A549 (cell line): ENCODE measurements at regions not wholly inside any gene's neighbourhood (a gene's known extent, or its start where the extent isn't known, plus 50 kb on each side); places are given as distances from the start of the nearest gene placed in this dataset.
"Not testable (repeated sequence)": the region's sequence is repeated elsewhere in the genome, so short reads cannot be mapped to it uniquely, and the experiment has no call there.

ENCODE experiments used
- ATOH8 ChIP-seq: fragments of 250-450 bp; sonication (Bioruptor Pico); IDR thresholded peaks from 2 replicates; pipeline ENCODE4 v1.5.0; 2020; ENCODE audit warnings: low read depth, mild to moderate bottlenecking, moderate library complexity
- CTCF ChIP-seq: fragments of >200 bp; sonication (Bioruptor Twin); formaldehyde crosslinking; IDR thresholded peaks from 3 replicates; pipeline ENCODE4 v1.5.1; 2016
- KDM1A ChIP-seq: fragments of 200-600 bp; sonication (generic); IDR thresholded peaks from 2 replicates; pipeline ENCODE4 v1.6.1; 2016; ENCODE audit warnings: low read depth, mild to moderate bottlenecking
- POLR2A ChIP-seq: IDR thresholded peaks from 2 replicates; pipeline ENCODE4 v1.6.1; 2012; ENCODE audit warnings: mild to moderate bottlenecking, low read length
- RAD21 ChIP-seq, 2 experiments: fragments of >200 bp in 1 of 2; sonication (Bioruptor Twin) in 1 of 2; formaldehyde crosslinking in 1 of 2; IDR thresholded peaks in 1 of 2; conservative IDR thresholded peaks in 1 of 2; 2 replicates in 1 of 2; 3 replicates in 1 of 2; pipeline ENCODE4 v1.6.1; 2012 to 2018; ENCODE audit warnings: inconsistent platforms in 1 of 2
- REST ChIP-seq: fragments of 200-600 bp; sonication (generic); IDR thresholded peaks from 2 replicates; pipeline ENCODE4 v1.6.1; 2016; ENCODE audit warnings: antibody characterized with exemption, mild to moderate bottlenecking, moderate library complexity
- RNF2 ChIP-seq: fragments of 200-600 bp; sonication (generic); IDR thresholded peaks from 2 replicates; pipeline ENCODE4 v1.6.1; 2016; ENCODE audit warnings: low read depth, mild to moderate bottlenecking, antibody characterized with exemption, moderate library complexity, borderline replicate concordance
- USF2 ChIP-seq: fragments of 450-650 bp; IDR thresholded peaks from 2 replicates; pipeline ENCODE4 v1.6.1; 2014; ENCODE audit warnings: antibody characterized with exemption

- not testable (repeated sequence) for TF ChIP-seq CTCF; RAD21 (conservative IDR thresholded peaks at IDR 0.05 in 1 of 2, IDR thresholded peaks at IDR 0.05 in 1 of 2); RNF2; REST; USF2; POLR2A; KDM1A; ATOH8 (CRISPR knock-in tag)
Measured at GRCh38 chr10:33771856-33772255, 437.4 kb upstream of the NRP1 start.
